HG03066 (cell line): ENCODE measurements at regions not wholly inside any gene's neighbourhood (a gene's known extent, or its start where the extent isn't known, plus 50 kb on each side); places are given as distances from the start of the nearest gene placed in this dataset.

Experiments used
- ATAC-seq: cut with Tn5 transposase; IDR thresholded peaks from one replicate; pipeline ENCODE4 v1.9.1; 2021; ENCODE audit warnings: low read depth; ENCODE audit not compliant: unreplicated experiment

- ATAC-seq = no peak
Measured at GRCh38 chr14:58808828-58809227, 171.1 kb downstream of the DACT1 start.

DNA sequence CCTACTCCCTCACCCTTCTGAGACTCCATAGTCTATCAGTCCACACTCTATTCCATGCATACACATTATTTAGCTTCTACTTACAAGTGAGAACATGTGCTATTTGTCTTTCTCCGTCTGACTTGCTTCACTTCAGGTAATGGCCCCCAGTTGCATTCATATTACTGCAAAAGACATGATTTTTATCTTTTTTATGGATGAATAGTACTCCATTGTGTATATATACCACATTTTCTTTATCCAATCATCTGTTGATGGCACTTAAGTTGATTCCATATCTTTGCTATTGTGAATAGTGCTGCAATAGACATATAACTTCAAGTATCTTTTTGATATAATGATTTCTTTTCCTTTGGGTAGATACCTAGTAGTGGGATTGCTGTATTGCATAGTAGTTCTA is 171.8 kb downstream of the DACT1 start:
- ATAC-seq = no peak

DNA sequence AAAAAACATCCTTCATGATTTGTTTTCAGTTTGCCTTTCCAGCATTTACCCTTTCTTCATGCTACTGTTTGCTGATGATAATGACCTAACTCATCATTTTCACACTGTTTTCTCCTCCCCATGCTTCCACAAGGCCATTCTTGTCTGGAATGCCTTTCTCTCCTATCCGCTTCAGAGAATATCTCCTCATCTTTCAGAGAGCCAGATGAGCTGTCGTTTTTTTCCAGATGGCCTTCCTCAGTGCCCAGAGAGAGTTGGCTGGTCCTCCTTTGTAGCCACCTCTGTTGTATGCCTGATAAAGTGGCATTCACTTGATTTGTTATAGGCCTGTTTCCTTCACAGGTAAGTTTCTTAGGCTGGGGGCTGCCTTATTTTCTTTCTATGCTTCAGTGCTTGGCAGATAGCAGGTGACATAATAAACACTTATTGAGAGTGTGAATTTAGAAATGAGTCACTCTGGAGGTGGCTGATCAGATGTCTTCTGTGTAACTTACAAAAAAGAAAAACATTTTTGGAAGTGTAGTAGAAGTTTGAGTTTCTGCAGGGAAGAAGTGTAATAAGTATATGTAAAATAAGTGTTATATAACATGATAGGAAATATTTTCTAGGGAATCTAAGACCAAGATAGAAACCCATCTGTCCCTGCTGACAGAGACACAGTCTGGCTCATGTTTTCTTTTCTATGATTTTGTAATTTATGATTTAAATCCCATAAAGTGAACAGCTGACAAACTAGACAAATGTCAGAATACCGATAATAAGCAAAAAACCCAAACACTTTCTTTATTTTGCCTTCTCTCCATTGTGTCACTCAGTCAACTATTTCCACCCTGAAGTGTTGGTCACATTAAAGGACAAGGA is 174.5 kb downstream of the DACT1 start:
- peak; percentile 83 for ATAC-seq

- ATAC-seq = no peak
Measured at GRCh38 chr14:58813745-58814144, 176.0 kb downstream of the DACT1 start.

- ATAC-seq = no peak
Measured at GRCh38 chr14:58814466-58814865, 176.7 kb downstream of the DACT1 start.

GRCh38 chr14:58815161-58815701 is 177.5 kb downstream of the DACT1 start:
- ATAC-seq = no peak

- ATAC-seq = no peak
Measured at GRCh38 chr14:58815794-58816193, 178.0 kb downstream of the DACT1 start.

DNA sequence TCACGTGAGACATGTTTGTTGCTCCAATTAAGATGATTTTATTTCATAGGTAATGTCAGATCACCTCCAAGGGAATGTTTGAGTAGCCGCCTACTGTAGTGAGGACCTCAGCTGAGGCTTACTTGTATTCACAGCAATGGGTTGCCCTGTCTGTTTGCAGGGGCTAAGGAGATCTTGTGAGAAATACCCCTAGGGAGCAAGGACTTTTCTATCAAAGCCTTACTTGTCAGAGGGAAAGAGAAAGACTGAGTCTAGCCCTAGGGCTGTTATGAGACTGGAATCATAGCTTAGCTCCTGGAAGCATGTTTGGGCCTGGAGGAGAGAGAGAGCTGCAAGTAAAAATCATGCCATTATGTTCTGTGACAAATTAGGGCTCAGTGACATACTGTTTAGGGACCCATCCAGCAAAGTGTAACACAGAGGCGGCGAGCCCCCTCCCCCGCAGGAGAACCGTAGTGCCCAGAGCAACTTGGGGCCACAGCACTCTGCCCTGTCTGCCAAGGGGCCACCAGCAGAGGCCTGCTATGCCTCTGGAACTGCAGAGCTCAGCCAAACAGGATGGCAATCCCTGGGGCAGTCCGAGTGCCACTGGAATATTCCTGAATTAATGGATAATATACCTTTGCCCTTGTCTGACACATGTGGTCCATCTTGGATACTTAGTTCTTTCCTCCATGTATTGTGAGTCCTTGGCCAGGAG is 178.8 kb downstream of the DACT1 start:
- no peak for ATAC-seq

DNA sequence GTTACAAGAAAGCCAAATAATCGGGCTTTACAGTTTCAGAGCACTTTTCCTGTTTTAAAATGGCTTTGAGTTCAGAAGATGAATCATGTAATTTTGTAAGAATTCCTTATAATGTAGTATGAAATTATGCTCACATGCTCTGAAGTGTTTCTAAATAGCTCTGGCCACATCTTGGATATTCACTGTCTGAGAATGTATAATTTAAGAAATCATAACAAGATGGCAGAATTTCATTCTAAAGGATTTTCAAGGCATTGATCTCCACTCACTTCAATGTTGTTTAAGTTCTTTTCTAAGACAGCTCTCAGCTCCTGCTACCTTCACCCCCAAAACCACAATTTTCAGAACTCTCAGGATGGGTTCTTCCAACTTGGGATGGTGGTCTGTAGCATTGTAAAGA is 180.1 kb downstream of the DACT1 start:
- no peak for ATAC-seq

DNA sequence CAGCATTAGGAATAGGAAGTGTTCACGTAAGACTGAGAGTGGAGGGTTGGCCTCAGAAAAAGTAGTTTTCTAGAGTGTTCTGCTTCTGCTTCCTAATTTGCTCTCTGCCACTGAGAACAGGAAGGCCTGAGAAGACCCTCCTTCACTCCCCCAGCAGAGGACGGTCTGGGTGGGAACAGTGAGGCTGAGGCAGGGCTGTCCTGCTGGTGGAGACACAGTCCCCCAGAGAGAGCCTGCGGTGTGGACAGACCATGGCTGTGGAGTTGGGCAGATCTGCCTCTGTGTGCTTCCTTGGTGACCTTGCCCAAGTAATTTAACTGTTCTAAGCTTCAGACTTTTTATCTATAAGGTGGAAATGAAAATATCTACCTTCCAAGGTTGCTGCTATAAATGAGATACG is 182.3 kb downstream of the DACT1 start:
- no peak for ATAC-seq

DNA sequence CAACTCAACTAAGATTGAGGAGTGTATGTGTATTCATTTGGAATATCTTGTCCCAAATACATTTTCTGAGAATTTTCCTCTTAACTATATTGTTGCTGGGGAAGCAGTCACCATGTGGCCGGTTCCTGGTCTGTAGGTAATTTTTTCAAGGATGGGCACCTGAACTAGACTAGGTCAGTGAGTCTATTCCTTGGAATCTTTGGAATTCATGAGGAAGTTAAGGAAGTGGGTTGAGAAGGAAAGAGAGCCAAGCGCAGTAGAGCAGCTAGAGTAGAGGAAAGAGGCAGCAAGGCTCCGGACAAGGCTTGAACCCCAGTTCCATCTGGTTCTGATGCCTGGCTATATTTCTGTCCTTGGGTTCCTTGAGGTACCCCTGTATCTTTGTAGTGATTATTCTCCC is 183.7 kb downstream of the DACT1 start:
- no peak for ATAC-seq

- ATAC-seq = no peak
Measured at GRCh38 chr14:58822856-58823255, 185.1 kb downstream of the DACT1 start.

- no peak for ATAC-seq
Measured at GRCh38 chr14:58823312-58823711, 185.6 kb downstream of the DACT1 start.

DNA sequence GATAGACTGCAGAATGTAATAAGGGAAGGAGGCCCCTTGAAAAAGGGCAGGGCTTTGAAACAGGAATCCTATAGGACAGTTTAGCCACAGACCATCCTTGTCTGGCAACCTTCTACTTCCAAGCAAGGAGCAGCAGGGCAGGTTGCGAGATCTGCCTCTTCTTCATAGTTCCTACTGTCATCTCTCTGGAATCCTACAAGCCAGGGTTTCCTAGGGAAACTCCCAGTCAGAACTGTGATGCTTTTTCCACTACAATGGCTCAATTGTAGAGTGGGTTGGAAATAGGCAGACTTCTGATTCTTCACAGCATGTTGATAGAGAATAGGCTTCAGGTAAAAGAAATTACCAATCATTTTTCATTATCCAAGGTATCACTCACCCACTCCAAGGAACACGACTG is 186.3 kb downstream of the DACT1 start:
- no peak for ATAC-seq

- no peak for ATAC-seq
Measured at GRCh38 chr14:58824796-58825195, 187.0 kb downstream of the DACT1 start.

DNA sequence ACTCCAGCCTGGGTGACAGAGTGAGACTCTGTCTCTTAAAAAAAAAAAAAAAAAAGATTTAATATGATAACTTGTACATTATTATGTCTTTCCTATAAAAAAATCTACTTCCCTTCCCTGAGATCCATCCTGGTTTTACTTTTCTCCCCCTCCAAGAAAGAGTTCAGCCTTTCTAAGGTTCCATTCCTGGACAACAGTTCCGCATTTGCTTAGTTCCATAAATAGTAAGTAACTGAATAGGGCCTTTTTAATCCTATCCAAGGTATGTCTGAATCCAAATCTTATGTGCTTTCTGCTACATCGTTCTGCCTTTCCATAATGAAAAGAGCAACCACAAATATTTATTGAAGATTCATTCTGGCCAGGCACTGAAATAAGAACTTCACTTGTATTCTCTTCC is 187.8 kb downstream of the DACT1 start:
- no peak for ATAC-seq

- no peak for ATAC-seq
Measured at GRCh38 chr14:58826845-58827686, 189.3 kb downstream of the DACT1 start.

- no peak for ATAC-seq
Measured at GRCh38 chr14:58828298-58828697, 190.5 kb downstream of the DACT1 start.

DNA sequence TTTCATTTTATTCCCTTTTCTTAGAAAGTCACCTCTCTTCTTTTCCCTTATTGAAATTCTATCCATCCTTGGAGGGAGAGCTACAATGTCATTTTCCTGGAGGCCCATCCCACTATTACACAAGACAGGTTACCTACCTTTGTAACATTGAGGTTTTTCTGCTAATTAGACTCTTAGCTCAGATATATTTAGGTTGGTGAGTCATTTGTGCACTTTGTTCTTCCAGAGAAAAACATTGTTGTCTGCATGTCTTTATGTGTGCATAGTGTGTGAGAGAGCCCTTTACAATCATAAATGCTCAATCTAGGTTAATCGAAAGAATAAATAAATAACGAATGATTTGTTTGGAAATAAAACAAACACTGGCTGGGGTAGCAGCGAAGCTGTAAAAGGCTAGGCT is 191.8 kb downstream of the DACT1 start:
- ATAC-seq = no peak

DNA sequence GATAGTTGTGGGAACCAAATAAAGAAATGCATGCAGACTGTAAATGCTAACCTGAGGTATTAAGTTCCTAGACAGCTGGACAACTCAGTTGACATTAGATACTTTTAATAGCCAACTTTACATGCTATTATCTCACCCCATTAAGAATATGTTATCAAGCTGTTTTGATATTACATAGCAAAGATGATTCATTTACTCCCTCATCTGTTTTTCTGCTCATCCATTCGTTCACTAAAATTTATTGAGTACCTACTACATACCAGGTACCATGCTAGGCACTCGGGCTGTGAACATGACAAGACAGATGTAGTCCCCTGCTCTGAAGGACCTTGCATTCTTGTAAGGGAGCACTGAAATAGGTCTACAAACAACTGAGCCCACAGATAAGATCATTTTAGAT is 192.4 kb downstream of the DACT1 start:
- ATAC-seq = no peak

DNA sequence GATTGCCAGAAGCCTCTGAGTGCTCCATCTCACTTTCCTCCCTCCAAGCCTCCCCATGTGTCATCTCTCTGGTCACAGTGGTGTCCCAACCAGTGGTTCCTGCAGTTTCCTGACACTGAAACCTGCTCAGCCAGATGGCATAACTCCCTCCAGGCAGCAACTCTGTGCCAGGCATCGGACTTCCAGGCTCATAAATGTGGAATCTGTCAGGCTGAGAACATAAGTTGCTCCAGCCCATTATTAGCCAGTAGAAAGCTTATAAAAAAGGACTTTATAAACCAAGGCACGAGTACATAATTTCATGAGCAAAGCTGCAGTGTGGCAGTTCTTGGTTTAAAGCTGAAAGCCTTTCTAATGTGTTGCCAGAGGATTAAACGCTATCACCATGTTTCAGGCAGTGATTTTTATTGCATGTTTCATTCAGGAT is 194.3 kb downstream of the DACT1 start:
- ATAC-seq = no peak
